Neural cell (in vitro differentiated cells): ENCODE measurements at regions not wholly inside any gene's neighbourhood (a gene's known extent, or its start where the extent isn't known, plus 50 kb on each side); places are given as distances from the start of the nearest gene placed in this dataset.

ENCODE experiments used
- H2AFZ ChIP-seq: fragments of 200-600, 300-800 bp; sonication (generic), shearing (Covaris generic); 2 replicates; pipeline ENCODE4 v1.6.0; 2014; ENCODE audit warnings: low read depth, mild to moderate bottlenecking, antibody characterized with exemption, low read length, moderate library complexity
- H3F3A ChIP-seq: fragments of 200-600 bp; shearing (Covaris generic); 2 replicates; pipeline ENCODE4 v1.6.1; 2016; ENCODE audit warnings: mild to moderate bottlenecking, moderate library complexity, mixed read lengths, antibody characterized with exemption, low read length; ENCODE audit not compliant: insufficient read depth, poor library complexity, severe bottlenecking
- H3K27ac ChIP-seq: fragments of 200-600, 300-800 bp; sonication (generic), shearing (Covaris generic); 2 replicates; pipeline ENCODE4 v1.5.1; 2014; ENCODE audit warnings: mild to moderate bottlenecking, low read length, moderate library complexity
- H3K27me3 ChIP-seq: fragments of 300-800, 200-600 bp; sonication (generic), shearing (Covaris generic); 2 replicates; pipeline ENCODE4 v1.6.0; 2014; ENCODE audit warnings: mild to moderate bottlenecking, low read depth, low read length, moderate library complexity; ENCODE audit not compliant: insufficient read depth
- H3K36me3 ChIP-seq: fragments of 300-800, 200-600 bp; sonication (generic), shearing (Covaris generic); 2 replicates; pipeline ENCODE4 v1.5.1; 2014; ENCODE audit warnings: mild to moderate bottlenecking, antibody characterized with exemption, low read length, moderate library complexity; ENCODE audit not compliant: insufficient read depth
- H3K4me2 ChIP-seq: fragments of 300-800, 200-600 bp; sonication (generic), shearing (Covaris generic); 2 replicates; pipeline ENCODE4 v1.6.0; 2014; ENCODE audit warnings: mild to moderate bottlenecking, low read length
- H3K4me3 ChIP-seq: fragments of 300-800, 200-600 bp; sonication (generic), shearing (Covaris generic); 2 replicates; pipeline ENCODE4 v1.5.1; 2014; ENCODE audit warnings: mild to moderate bottlenecking, low read length, moderate library complexity
- H3K79me2 ChIP-seq: fragments of 200-600 bp; shearing (Covaris generic); replicated peaks from 2 replicates; pipeline ENCODE4 v1.6.0; 2014; ENCODE audit warnings: mild to moderate bottlenecking, low read length, moderate library complexity; ENCODE audit not compliant: insufficient read depth
- H3K9ac ChIP-seq: fragments of 300-800, 200-600 bp; sonication (generic), shearing (Covaris generic); 2 replicates; pipeline ENCODE4 v1.6.1; 2016; ENCODE audit warnings: mild to moderate bottlenecking, low read length, mixed read lengths
- H3K9me2 ChIP-seq: fragments of 200-600 bp; shearing (Covaris generic); 2 replicates; pipeline ENCODE4 v1.6.1; 2016; ENCODE audit warnings: mild to moderate bottlenecking, low read length, mixed read lengths; ENCODE audit not compliant: insufficient read depth
- H3K9me3 ChIP-seq: fragments of 200-600, 300-800 bp; sonication (generic), shearing (Covaris generic); 2 replicates; pipeline ENCODE4 v1.6.1; 2016; ENCODE audit warnings: mild to moderate bottlenecking, mixed run types, low read length, moderate library complexity, mixed read lengths
- H4K20me1 ChIP-seq: fragments of 200-600 bp; shearing (Covaris generic); 2 replicates; pipeline ENCODE4 v1.6.1; 2016; ENCODE audit warnings: mild to moderate bottlenecking, mixed run types; ENCODE audit not compliant: insufficient read depth
- CTCF ChIP-seq: fragments of 450-650 bp; IDR thresholded peaks from 2 replicates; pipeline ENCODE4 v1.5.1; 2014; ENCODE audit warnings: antibody characterized with exemption, mild to moderate bottlenecking, moderate library complexity; ENCODE audit not compliant: poor library complexity, severe bottlenecking
- EP300 ChIP-seq: fragments of 450-650 bp; conservative IDR thresholded peaks from 2 replicates; pipeline ENCODE4 v1.6.1; 2014; ENCODE audit warnings: antibody characterized with exemption, mild to moderate bottlenecking, moderate library complexity; ENCODE audit not compliant: poor library complexity, severe bottlenecking
- EZH2 ChIP-seq: fragments of 200-600, 300-800 bp; shearing (Covaris generic), sonication (generic); IDR thresholded peaks from 2 replicates; pipeline ENCODE4 v1.6.1; 2014; ENCODE audit warnings: antibody characterized with exemption, low read length, borderline replicate concordance, mild to moderate bottlenecking; ENCODE audit not compliant: insufficient read depth, poor library complexity, severe bottlenecking
- MXI1 ChIP-seq: fragments of 450-650 bp; conservative IDR thresholded peaks from 2 replicates; pipeline ENCODE4 v1.6.1; 2014; ENCODE audit warnings: antibody characterized with exemption, mild to moderate bottlenecking; ENCODE audit not compliant: poor library complexity, severe bottlenecking
- POLR2AphosphoS5 ChIP-seq: IDR thresholded peaks from 2 replicates; pipeline ENCODE4 v1.6.1; 2012
- RAD21 ChIP-seq: fragments of 450-650 bp; conservative IDR thresholded peaks from 2 replicates; pipeline ENCODE4 v1.6.1; 2014; ENCODE audit warnings: antibody characterized with exemption, mild to moderate bottlenecking, moderate library complexity
- REST ChIP-seq: IDR thresholded peaks from 2 replicates; pipeline ENCODE4 v1.6.1; 2012; ENCODE audit warnings: borderline replicate concordance
- SMC3 ChIP-seq: fragments of 450-650 bp; conservative IDR thresholded peaks from 2 replicates; pipeline ENCODE4 v1.6.1; 2014; ENCODE audit warnings: antibody characterized with exemption, mild to moderate bottlenecking, moderate library complexity; ENCODE audit not compliant: poor library complexity
- TAF1 ChIP-seq: IDR thresholded peaks from 2 replicates; pipeline ENCODE4 v1.6.1; 2012; ENCODE audit warnings: low read depth

GRCh38 chr1:22376976-22377375 is 74.7 kb upstream of the ZBTB40 start:
- Histone ChIP-seq H3F3A (no peaks in the 10 kb centered on the region), H4K20me1 (no peaks in the 10 kb centered on the region), H3K9ac (no peak overlapping the region), H3K9me3 (no peaks in the 10 kb centered on the region), H3K79me2 (no peaks in the 10 kb centered on the region), H2AFZ (no peak overlapping the region), H3K27ac (no peak overlapping the region), H3K4me2 (no peak overlapping the region), H3K36me3 (no peaks in the 10 kb centered on the region), H3K9me2 (no peaks in the 10 kb centered on the region), H3K27me3 (no peaks in the 10 kb centered on the region), H3K4me3 (no peak overlapping the region)
- TF ChIP-seq MXI1 (no peak), SMC3 (no peak), POLR2AphosphoS5 (no peak), RAD21 (no peak), EZH2 (no peak), EP300 (no peak), TAF1 (no peak), REST (no peak), CTCF (no peak)

GRCh38 chr1:22379566-22379965 is 72.1 kb upstream of the ZBTB40 start:
- H3K4me2 ChIP-seq, result no peak overlapping the region
- no peak for TF ChIP-seq TAF1
- no peak for TF ChIP-seq EZH2
- no peak for TF ChIP-seq EP300
- no peak for TF ChIP-seq RAD21
- TF ChIP-seq POLR2AphosphoS5, result no peak
- no peak for TF ChIP-seq MXI1
- no peak for TF ChIP-seq SMC3
- no peak for TF ChIP-seq CTCF
- no peak for TF ChIP-seq REST

More at GRCh38 chr1:22379566-22379965, 72.1 kb upstream of the ZBTB40 start:
- Histone ChIP-seq H3K9me3 (no peaks in the 10 kb centered on the region), H2AFZ (no peak overlapping the region), H3K9ac (no peak overlapping the region), H3F3A (no peaks in the 10 kb centered on the region), H3K4me3 (no peak overlapping the region), H3K27me3 (no peaks in the 10 kb centered on the region), H4K20me1 (no peaks in the 10 kb centered on the region), H3K79me2 (no peaks in the 10 kb centered on the region), H3K9me2 (no peaks in the 10 kb centered on the region), H3K27ac (no peak overlapping the region), H3K36me3 (no peaks in the 10 kb centered on the region)
